MM.1S (cell line): ENCODE measurements at regions not wholly inside any gene's neighbourhood (a gene's known extent, or its start where the extent isn't known, plus 50 kb on each side); places are given as distances from the start of the nearest gene placed in this dataset.

Source experiments
- CTCF ChIP-seq: fragments of 300-600 bp; sonication (generic); IDR thresholded peaks from 2 replicates; pipeline ENCODE4 v1.5.1; 2016; ENCODE audit warnings: antibody characterized with exemption, low read length, mixed read lengths
- EZH2 ChIP-seq: fragments of 300-600 bp; sonication (generic); optimal IDR thresholded peaks from 2 replicates; pipeline ENCODE3; 2017; ENCODE audit warnings: low read depth, mild to moderate bottlenecking, antibody characterized with exemption, low read length, mixed read lengths
- EZH2phosphoT487 ChIP-seq: fragments of 300-600 bp; sonication (generic); IDR thresholded peaks from 2 replicates; pipeline ENCODE4 v1.6.1; 2018; ENCODE audit warnings: antibody characterized with exemption, low read length

GRCh38 chr3:106172780-106173179, 304.0 kb upstream of the CBLB start:
- TF ChIP-seq CTCF (no peak), EZH2phosphoT487 (no peak), EZH2 (no peak)
